Suprapubic skin (tissue), 3 donors: ENCODE measurements at regions not wholly inside any gene's neighbourhood (a gene's known extent, or its start where the extent isn't known, plus 50 kb on each side); places are given as distances from the start of the nearest gene placed in this dataset.

Source experiments
- CTCF ChIP-seq, 2 donors: fragments of 200-600 bp in 1 of 2; fragments of 450-650 bp in 1 of 2; sonication (generic) in 1 of 2; IDR thresholded peaks; one replicate each; pipeline ENCODE4 v1.5.1; 2016 to 2019; ENCODE audit warnings: antibody characterized with exemption in 2 of 2, mild to moderate bottlenecking in 1 of 2, moderate library complexity in 1 of 2
- POLR2AphosphoS5 ChIP-seq, 3 donors: sonication (generic); formaldehyde crosslinking; IDR thresholded peaks; one replicate each; pipeline ENCODE4 v1.6.1; 2017; ENCODE audit warnings: antibody characterized with exemption in 3 of 3

GRCh38 chr22:47698906-47699305 is 936.5 kb downstream of the TBC1D22A start:
- no peak for TF ChIP-seq CTCF (IDR thresholded peaks at IDR 0.05)
- TF ChIP-seq POLR2AphosphoS5 (IDR thresholded peaks at IDR 0.05) = no peak
